ENCODE measurements at regions not wholly inside any gene's neighbourhood (a gene's known extent, or its start where the extent isn't known, plus 50 kb on each side); places are given as distances from the start of the nearest gene placed in this dataset.

- DNase-seq: no peak
These were observed 904.1 kb downstream of the KCNMA1 start for GRCh38 chr10:76733441-76733936.

DNA sequence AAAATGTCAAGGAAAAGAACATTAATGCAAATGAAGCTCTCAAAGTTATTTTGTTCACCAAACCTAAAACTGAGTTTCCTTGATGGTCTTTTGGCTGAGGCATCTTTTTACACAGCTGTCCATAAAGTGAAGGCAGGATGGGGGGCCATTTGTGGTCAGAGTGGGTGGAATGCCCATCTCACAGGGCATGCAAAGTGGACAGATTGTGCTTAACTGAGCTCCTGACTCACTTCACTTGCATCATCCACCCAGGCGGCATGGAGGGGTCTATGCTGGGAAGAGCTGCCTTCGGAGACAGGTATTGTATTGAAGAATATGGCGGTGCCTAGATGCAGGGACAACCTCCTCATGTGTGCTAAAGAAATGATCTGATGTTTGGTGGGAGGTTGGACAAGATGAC is 905.3 kb downstream of the KCNMA1 start:
- DNase-seq: no peak

- no peak for DNase-seq
These were observed 907.6 kb downstream of the KCNMA1 start for GRCh38 chr10:76729841-76730487.

GRCh38 chr10:76729346-76729745 is 908.3 kb downstream of the KCNMA1 start:
- DNase-seq: no peak

- no peak for DNase-seq
These were observed 910.6 kb downstream of the KCNMA1 start for GRCh38 chr10:76727038-76727437.

DNA sequence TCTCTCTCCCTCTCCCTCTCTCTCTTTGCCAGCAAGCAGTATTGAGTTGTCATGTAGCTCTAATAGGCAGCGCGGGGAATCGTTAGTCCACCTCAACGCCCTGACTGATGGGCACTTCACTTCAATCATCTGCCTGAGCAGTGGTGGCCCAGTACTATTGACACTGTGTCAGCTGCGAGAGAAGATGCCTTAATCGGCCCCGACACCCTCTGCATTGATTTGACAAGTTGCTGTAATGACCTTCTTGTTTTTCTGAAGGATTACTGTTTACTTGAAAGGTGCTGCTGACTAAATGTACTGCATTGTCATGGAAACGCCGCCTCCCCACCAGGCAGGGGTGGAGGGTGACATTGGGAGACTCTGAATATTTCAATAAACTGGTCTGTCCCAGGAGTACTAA is 913.8 kb downstream of the KCNMA1 start:
- no peak for DNase-seq

GRCh38 chr10:76721891-76722505 is 915.6 kb downstream of the KCNMA1 start:
- DNase-seq: peak; percentile 26

DNA sequence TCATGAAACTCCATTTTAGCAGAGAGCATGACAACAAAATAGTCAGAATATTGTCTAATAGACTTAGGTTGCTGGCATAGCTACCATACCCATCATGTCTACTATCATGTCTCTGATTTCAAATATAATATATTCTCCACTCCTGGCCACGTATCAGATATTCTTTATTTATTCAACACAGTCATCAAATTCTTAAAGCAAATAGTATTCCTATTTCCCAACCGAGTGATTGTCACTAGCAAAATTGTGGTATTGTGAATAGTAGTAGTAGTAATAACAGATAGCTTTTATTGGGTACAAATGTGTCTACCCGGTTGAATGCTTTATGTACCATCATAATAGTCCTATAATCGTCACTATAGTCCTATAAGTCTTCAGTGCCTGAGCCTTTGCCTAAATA is 918.6 kb downstream of the KCNMA1 start:
- peak; percentile 53 for DNase-seq

DNA sequence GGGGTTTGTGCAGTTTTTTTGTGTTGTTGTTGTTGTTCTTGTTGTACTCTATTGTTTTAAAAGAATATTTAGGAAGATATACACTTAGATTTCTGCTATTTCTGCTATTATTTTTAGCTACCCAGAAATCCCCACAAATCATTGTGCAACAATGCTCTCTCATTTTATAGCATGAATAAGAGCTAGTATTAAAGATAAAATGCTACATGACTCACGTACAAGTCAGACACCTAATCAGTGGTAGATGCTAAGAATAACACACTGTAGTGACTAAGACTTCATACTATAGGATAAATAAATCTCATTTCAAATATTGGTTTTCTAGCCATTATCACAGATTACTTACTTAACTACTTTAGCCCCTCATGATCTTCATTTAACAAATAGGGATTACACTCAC is 920.5 kb downstream of the KCNMA1 start:
- peak; percentile 89 for DNase-seq

DNA sequence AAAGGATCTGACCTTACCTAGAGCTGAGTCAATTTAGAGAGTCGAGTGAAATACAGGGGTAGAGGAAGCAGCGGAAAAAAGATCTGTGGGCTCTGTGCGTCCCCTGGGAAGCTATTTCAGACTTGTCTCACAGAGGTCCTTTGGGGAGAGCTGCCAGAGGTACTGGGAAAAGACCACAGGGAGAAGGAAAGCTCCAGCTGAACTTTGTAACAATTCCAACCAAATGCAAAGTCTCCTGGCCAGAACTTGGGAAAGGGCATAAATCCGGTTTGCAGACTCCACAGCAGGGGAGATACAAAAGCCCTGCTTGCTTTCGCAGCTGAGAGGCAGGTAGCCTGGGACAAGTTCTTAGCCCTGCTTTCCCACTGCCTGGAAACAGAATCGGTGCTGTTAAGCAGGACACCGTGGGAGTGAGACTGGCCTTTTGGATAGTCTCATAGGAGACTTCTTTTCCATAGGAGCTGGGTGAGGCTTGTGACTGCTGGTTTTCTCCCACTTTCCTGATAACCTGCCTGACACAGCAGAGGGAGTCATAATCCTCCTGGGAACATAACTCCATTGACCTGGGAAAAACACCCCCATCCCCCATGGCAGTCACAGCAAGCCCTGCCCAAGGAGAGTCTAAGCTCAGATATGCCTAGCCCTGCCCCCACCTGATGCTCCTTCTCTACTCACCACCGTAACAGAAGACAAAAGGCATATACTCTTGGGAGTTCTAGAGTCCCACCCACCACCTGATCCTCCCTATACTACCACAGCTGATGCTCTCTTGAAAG is 926.2 kb downstream of the KCNMA1 start:
- DNase-seq: no peak

DNA sequence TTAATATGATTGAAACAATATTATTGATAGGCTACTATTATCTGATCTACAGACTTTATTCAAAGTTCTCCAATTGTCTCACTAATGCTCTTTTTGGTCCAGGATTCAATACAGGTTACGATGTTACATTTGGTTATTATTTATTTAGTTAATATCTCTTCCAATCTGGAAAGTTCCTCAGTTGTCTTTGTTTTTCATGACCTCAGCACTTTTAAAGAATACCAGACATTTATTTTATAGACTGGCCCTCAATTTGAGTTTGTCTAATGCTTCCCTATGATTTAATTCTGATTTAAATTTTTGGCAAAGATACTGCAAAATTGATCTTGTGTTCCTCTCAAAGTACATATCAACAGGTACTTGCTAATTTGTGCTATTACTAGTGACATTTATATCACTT is 937.4 kb downstream of the KCNMA1 start:
- no peak for DNase-seq

GRCh38 chr10:76697923-76698322 is 939.7 kb downstream of the KCNMA1 start:
- no peak for DNase-seq

DNA sequence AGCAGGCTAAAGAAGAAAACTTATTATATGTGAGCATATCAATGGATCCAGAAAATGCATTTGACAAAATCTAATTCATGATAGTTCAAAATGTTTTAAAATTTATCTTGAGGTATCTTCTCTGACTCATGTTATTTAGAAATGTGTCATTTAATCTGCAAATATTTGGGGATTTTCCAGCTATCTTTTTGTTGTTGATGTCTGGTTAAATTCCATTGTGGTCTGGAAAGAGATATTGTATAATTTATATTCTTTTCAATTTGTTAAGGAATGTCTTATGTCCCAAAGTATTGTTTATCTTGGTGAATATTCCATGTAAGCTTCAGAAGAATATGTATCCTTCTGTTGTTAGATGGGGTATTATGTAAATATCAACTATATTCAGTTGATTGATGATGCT is 942.5 kb downstream of the KCNMA1 start:
- peak; percentile 28 for DNase-seq

GRCh38 chr10:76686201-76686600 is 951.4 kb downstream of the KCNMA1 start:
- no peak for DNase-seq

- DNase-seq: no peak
These were observed 952.6 kb downstream of the KCNMA1 start for GRCh38 chr10:76684968-76685367.

DNA sequence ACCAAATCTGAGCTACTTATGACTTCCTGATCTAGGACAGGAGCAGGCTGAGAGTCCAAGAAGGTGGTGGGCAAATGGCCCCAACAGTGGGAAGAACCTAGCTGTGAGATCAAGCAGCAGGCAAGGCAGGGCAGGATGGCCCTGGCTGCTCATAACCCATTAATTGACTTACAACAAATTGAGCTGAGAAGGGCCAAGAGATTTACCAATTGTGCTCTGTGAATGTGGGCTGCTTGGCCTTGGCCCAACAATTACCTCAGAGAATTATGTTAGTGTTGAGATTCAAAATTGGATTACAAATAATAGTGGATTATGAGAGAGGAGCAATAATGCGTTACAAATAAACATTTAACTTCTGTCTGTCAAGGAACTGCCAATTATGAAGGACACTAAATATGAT is 956.5 kb downstream of the KCNMA1 start:
- DNase-seq: no peak

- DNase-seq: no peak
These were observed 958.6 kb downstream of the KCNMA1 start for GRCh38 chr10:76679030-76679429.

DNA sequence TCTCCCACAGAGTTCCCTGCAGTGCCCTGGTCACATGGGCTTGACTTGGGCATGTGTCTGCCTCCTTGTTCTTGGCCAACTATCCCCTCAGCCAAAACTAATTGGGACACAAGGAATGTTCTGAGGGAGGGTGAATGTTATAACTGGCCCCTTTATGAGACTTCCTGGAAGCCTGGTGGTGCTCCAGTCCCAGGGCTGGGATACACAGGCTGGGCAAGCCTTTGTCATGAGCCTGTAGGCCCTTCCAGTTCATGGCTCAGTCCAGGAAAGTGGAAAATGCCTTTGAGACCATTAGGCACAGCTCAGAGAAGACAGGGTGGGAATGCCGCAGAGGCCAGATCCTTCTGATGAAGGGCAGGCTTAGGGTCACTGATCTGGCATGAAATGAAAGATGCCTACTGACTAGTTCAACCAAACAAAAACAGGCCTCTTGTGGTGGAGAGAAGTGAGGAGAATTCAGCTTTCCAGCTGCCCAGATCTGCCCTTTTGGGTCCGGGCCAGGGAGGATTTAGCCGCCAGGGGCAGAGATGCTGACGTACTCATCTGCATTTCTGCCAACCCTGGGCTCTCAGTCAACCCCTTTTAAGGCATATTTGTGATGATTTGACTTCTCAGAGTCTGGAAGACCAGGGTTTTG is 961.5 kb downstream of the KCNMA1 start:
- peak; percentile 55 for DNase-seq

GRCh38 chr10:76675561-76675950 is 962.1 kb downstream of the KCNMA1 start:
- DNase-seq: no peak

GRCh38 chr10:76667408-76668370 is 969.9 kb downstream of the KCNMA1 start:
- DNase-seq: no peak

DNA sequence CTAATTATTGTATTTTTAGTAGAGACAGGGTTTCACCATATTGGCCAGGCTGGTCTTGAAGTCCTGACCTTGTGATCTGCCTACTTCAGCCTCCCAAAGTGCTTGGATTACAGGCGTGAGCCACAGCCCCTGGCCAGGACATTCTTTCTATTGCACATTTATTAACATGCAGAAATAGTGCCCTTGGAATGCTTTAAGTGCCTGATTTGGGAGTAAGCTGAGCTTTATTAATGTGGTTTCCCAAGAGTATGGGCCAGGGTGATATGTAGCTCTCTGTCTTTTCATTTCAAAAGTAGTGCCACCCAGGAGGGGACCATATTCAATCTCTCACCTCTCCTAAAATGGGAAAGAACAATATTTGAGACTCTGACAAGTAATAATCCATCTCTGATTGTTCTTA is 970.7 kb downstream of the KCNMA1 start:
- no peak for DNase-seq

GRCh38 chr10:76665029-76665428 is 972.6 kb downstream of the KCNMA1 start:
- DNase-seq: no peak
